WERI-Rb-1 (cell line): ENCODE measurements at regions not wholly inside any gene's neighbourhood (a gene's known extent, or its start where the extent isn't known, plus 50 kb on each side); places are given as distances from the start of the nearest gene placed in this dataset.
"Not testable (repeated sequence)": the region's sequence is repeated elsewhere in the genome, so short reads cannot be mapped to it uniquely, and the experiment has no call there.

Source experiments
- DNase-seq: peaks from one replicate; pipeline ENCODE4 v3.0.0-alpha.2; 2020
- H3K27ac ChIP-seq: fragments of 250-450 bp; sonication (Bioruptor Pico); 2 replicates; pipeline ENCODE4 v1.5.1; 2020; ENCODE audit warnings: mild to moderate bottlenecking, moderate library complexity
- H3K27me3 ChIP-seq: fragments of 250-450 bp; sonication (Bioruptor Pico); 2 replicates; pipeline ENCODE4 v1.5.1; 2021; ENCODE audit warnings: mild to moderate bottlenecking, low read depth, moderate library complexity; ENCODE audit not compliant: insufficient read depth, severe bottlenecking
- H3K36me3 ChIP-seq: fragments of 250-450 bp; sonication (Bioruptor Pico); 2 replicates; pipeline ENCODE4 v1.5.1; 2020; ENCODE audit warnings: mild to moderate bottlenecking, moderate library complexity
- H3K4me3 ChIP-seq: 2 replicates; pipeline ENCODE4 v1.5.1; 2011; ENCODE audit warnings: low read depth, mild to moderate bottlenecking, control low read depth, low read length
- H3K9me3 ChIP-seq: fragments of 250-450 bp; sonication (Bioruptor Pico); 2 replicates; pipeline ENCODE4 v1.5.1; 2021; ENCODE audit warnings: mild to moderate bottlenecking, moderate library complexity; ENCODE audit not compliant: severe bottlenecking
- TF ChIP-seq, protein P1 (sequence below): IDR thresholded peaks from 2 replicates; pipeline ENCODE4 v1.5.1; 2011; ENCODE audit warnings: low read depth, mild to moderate bottlenecking, control low read depth, inconsistent platforms, low read length

- TF ChIP-seq, protein P1, sequence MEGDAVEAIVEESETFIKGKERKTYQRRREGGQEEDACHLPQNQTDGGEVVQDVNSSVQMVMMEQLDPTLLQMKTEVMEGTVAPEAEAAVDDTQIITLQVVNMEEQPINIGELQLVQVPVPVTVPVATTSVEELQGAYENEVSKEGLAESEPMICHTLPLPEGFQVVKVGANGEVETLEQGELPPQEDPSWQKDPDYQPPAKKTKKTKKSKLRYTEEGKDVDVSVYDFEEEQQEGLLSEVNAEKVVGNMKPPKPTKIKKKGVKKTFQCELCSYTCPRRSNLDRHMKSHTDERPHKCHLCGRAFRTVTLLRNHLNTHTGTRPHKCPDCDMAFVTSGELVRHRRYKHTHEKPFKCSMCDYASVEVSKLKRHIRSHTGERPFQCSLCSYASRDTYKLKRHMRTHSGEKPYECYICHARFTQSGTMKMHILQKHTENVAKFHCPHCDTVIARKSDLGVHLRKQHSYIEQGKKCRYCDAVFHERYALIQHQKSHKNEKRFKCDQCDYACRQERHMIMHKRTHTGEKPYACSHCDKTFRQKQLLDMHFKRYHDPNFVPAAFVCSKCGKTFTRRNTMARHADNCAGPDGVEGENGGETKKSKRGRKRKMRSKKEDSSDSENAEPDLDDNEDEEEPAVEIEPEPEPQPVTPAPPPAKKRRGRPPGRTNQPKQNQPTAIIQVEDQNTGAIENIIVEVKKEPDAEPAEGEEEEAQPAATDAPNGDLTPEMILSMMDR: no peak
- Histone ChIP-seq H3K27me3 (peaks cover 98% of the 10 kb centered on the region), H3K27ac (no peak overlapping the region), H3K9me3 (peaks cover 33% of the 10 kb centered on the region), H3K4me3 (no peak overlapping the region), H3K36me3 (no peaks in the 10 kb centered on the region)
- no peak for DNase-seq
Measured at GRCh38 chr6:27558028-27558724, 85.3 kb upstream of the ZNF184 start.

GRCh38 chr6:27556406-27556805, 83.5 kb upstream of the ZNF184 start:
- Histone ChIP-seq H3K4me3 (no peak overlapping the region), H3K9me3 (peaks cover 44% of the 10 kb centered on the region)
- DNase-seq: no peak

GRCh38 chr6:27553123-27553904, 80.4 kb upstream of the ZNF184 start:
- no peak overlapping the region for H3K4me3 ChIP-seq
- TF ChIP-seq, protein P1: no peak
- H3K27me3 ChIP-seq: peaks cover 98% of the 10 kb centered on the region
- H3K36me3 ChIP-seq: no peaks in the 10 kb centered on the region
- DNase-seq: no peak
- H3K27ac ChIP-seq: no peak overlapping the region
- H3K9me3 ChIP-seq: peaks cover 39% of the 10 kb centered on the region

More at GRCh38 chr6:27556406-27556805, 83.5 kb upstream of the ZNF184 start:
- TF ChIP-seq, protein P1: no peak
- no peak overlapping the region for H3K27ac ChIP-seq
- no peaks in the 10 kb centered on the region for H3K36me3 ChIP-seq
- H3K27me3 ChIP-seq: peaks cover 100% of the 10 kb centered on the region

GRCh38 chr6:27551607-27552006, 78.7 kb upstream of the ZNF184 start:
- no peak overlapping the region for H3K27ac ChIP-seq
- peaks cover 98% of the 10 kb centered on the region for H3K27me3 ChIP-seq
- no peak overlapping the region for H3K4me3 ChIP-seq
- peaks cover 46% of the 10 kb centered on the region for H3K9me3 ChIP-seq
- no peaks in the 10 kb centered on the region for H3K36me3 ChIP-seq
- TF ChIP-seq, protein P1: no peak
- no peak for DNase-seq

GRCh38 chr6:27550692-27551091, 77.8 kb upstream of the ZNF184 start:
- Histone ChIP-seq H3K4me3 (no peak overlapping the region), H3K36me3 (no peaks in the 10 kb centered on the region), H3K27me3 (peaks cover 98% of the 10 kb centered on the region), H3K27ac (no peak overlapping the region), H3K9me3 (peaks cover 51% of the 10 kb centered on the region)
- TF ChIP-seq, protein P1: no peak
- no peak for DNase-seq

GRCh38 chr6:27549241-27549598, 76.3 kb upstream of the ZNF184 start:
- not testable (repeated sequence) for H3K36me3 ChIP-seq, H3K27ac ChIP-seq, H3K4me3 ChIP-seq, DNase-seq
- Histone ChIP-seq H3K27me3 (peaks cover 98% of the 10 kb centered on the region), H3K9me3 (peaks cover 49% of the 10 kb centered on the region)
